Activated CD4-positive, alpha-beta memory T cell treated with anti-CD3 and anti-CD28 coated beads, Interleukin-2, amount 10 ng/mL, durations not matched to agents 7 days and 5 days (primary cell): ENCODE measurements at regions not wholly inside any gene's neighbourhood (a gene's known extent, or its start where the extent isn't known, plus 50 kb on each side); places are given as distances from the start of the nearest gene placed in this dataset.
"Not testable (repeated sequence)": the region's sequence is repeated elsewhere in the genome, so short reads cannot be mapped to it uniquely, and the experiment has no call there.

ENCODE experiments used
- CTCF ChIA-PET: fragments of 350-600 bp; sonication (Branson Sonifier 250); formaldehyde crosslinking; loops from one replicate; lab custom pipeline; 2021; ENCODE audit warnings: antibody characterized with exemption, inconsistent platforms; lab: Charles Lee
- POLR2A ChIA-PET: fragments of 350-600 bp; sonication (Branson Sonifier 250); formaldehyde crosslinking; loops from one replicate; lab custom pipeline; 2021; ENCODE audit warnings: antibody characterized with exemption; lab: Charles Lee
- DNase-seq: peaks from one replicate; pipeline ENCODE4 v3.0.0-alpha.2; 2020
- H3K27ac Mint-ChIP-seq: one replicate; pipeline ENCODE4 v1.8.0; 2021; ENCODE audit warnings: mild to moderate bottlenecking, mixed read lengths
- H3K27me3 Mint-ChIP-seq: one replicate; pipeline ENCODE4 v1.8.0; 2021; ENCODE audit warnings: mixed read lengths
- H3K36me3 Mint-ChIP-seq: one replicate; pipeline ENCODE4 v1.8.0; 2021; ENCODE audit warnings: low read depth, mixed read lengths
- H3K4me1 Mint-ChIP-seq: one replicate; pipeline ENCODE4 v1.8.0; 2021; ENCODE audit warnings: mixed read lengths
- H3K4me3 Mint-ChIP-seq: one replicate; pipeline ENCODE4 v1.8.0; 2021; ENCODE audit warnings: mild to moderate bottlenecking, mixed read lengths
- H3K9me3 Mint-ChIP-seq: one replicate; pipeline ENCODE4 v1.8.0; 2021; ENCODE audit warnings: mixed read lengths

GRCh38 chr10:51004776-51005175, 69.5 kb upstream of the PRKG1 start:
- ChIA-PET CTCF (no interaction called here), POLR2A (no interaction called here)
- Mint-ChIP-seq H3K27ac (no peak overlapping the region), H3K4me1 (no peaks in the 10 kb centered on the region), H3K27me3 (peaks cover 12% of the 10 kb centered on the region), H3K9me3 (no peaks in the 10 kb centered on the region), H3K4me3 (no peak overlapping the region), H3K36me3 (no peaks in the 10 kb centered on the region)
- no peak for DNase-seq

- no peak overlapping the region for H3K27ac Mint-ChIP-seq
- no peaks in the 10 kb centered on the region for H3K4me1 Mint-ChIP-seq
- ChIA-PET POLR2A (no interaction called here), CTCF (no interaction called here)
- H3K27me3 Mint-ChIP-seq: peaks cover 12% of the 10 kb centered on the region
- no peaks in the 10 kb centered on the region for H3K36me3 Mint-ChIP-seq
- DNase-seq: no peak
- no peaks in the 10 kb centered on the region for H3K9me3 Mint-ChIP-seq
- no peak overlapping the region for H3K4me3 Mint-ChIP-seq
These were observed 68.7 kb upstream of the PRKG1 start for GRCh38 chr10:51005551-51005950.

GRCh38 chr10:51006686-51007085, 67.6 kb upstream of the PRKG1 start:
- no peak for DNase-seq
- Mint-ChIP-seq H3K9me3 (no peaks in the 10 kb centered on the region), H3K4me1 (no peaks in the 10 kb centered on the region), H3K27me3 (peaks cover 14% of the 10 kb centered on the region), H3K27ac (no peak overlapping the region), H3K36me3 (no peaks in the 10 kb centered on the region), H3K4me3 (no peak overlapping the region)
- POLR2A ChIA-PET: interaction anchor here (0.6 kb wide), 1 partner anchor 66 kb away, joined by 3 read pairs; no protein-coding TSS in a partner anchor
- CTCF ChIA-PET: interaction anchor here (0.7 kb wide), 1 partner anchor 23 kb away, joined by 6 read pairs; no protein-coding TSS in a partner anchor

- Mint-ChIP-seq H3K9me3 (no peaks in the 10 kb centered on the region), H3K27ac (no peak overlapping the region), H3K4me3 (no peak overlapping the region), H3K4me1 (no peaks in the 10 kb centered on the region), H3K27me3 (peaks cover 13% of the 10 kb centered on the region), H3K36me3 (no peaks in the 10 kb centered on the region)
- DNase-seq: no peak
- CTCF ChIA-PET: no interaction called here
- POLR2A ChIA-PET: no interaction called here
These were observed 66.5 kb upstream of the PRKG1 start for GRCh38 chr10:51007781-51008180.

- CTCF ChIA-PET: no interaction called here
- Mint-ChIP-seq H3K27me3 (peaks cover 8% of the 10 kb centered on the region), H3K4me3 (no peak overlapping the region), H3K4me1 (no peaks in the 10 kb centered on the region), H3K9me3 (no peaks in the 10 kb centered on the region), H3K27ac (no peak overlapping the region), H3K36me3 (no peaks in the 10 kb centered on the region)
- DNase-seq: no peak
- POLR2A ChIA-PET: no interaction called here
These were observed 65.9 kb upstream of the PRKG1 start for GRCh38 chr10:51008346-51008745.

GRCh38 chr10:51010977-51011376, 63.3 kb upstream of the PRKG1 start:
- DNase-seq: no peak
- H3K27me3 Mint-ChIP-seq: peaks cover 6% of the 10 kb centered on the region
- H3K4me3 Mint-ChIP-seq: no peak overlapping the region
- no peaks in the 10 kb centered on the region for H3K9me3 Mint-ChIP-seq
- ChIA-PET POLR2A (no interaction called here), CTCF (interaction anchor here (0.9 kb wide), 1 partner anchor 9 kb away, joined by 3 read pairs; no protein-coding TSS in a partner anchor)
- H3K4me1 Mint-ChIP-seq: no peaks in the 10 kb centered on the region
- no peak overlapping the region for H3K27ac Mint-ChIP-seq
- H3K36me3 Mint-ChIP-seq: no peaks in the 10 kb centered on the region

- CTCF ChIA-PET: interaction anchor here (1.2 kb wide), 1 partner anchor 17 kb away, joined by 3 read pairs; no protein-coding TSS in a partner anchor
- Mint-ChIP-seq H3K27me3 (peaks cover 6% of the 10 kb centered on the region), H3K36me3 (no peaks in the 10 kb centered on the region), H3K9me3 (no peaks in the 10 kb centered on the region), H3K4me3 (no peak overlapping the region), H3K4me1 (no peaks in the 10 kb centered on the region), H3K27ac (no peak overlapping the region)
- POLR2A ChIA-PET: no interaction called here
- DNase-seq: no peak
These were observed 62.2 kb upstream of the PRKG1 start for GRCh38 chr10:51012073-51012472.

- ChIA-PET CTCF (interaction anchor here (0.6 kb wide), 1 partner anchor 32 kb away, joined by 3 read pairs; no protein-coding TSS in a partner anchor), POLR2A (no interaction called here)
- H3K9me3 Mint-ChIP-seq: no peaks in the 10 kb centered on the region
- H3K4me1 Mint-ChIP-seq: no peaks in the 10 kb centered on the region
- DNase-seq: no peak
- H3K36me3 Mint-ChIP-seq: no peaks in the 10 kb centered on the region
- H3K4me3 Mint-ChIP-seq: no peak overlapping the region
- H3K27me3 Mint-ChIP-seq: peaks cover 5% of the 10 kb centered on the region
- H3K27ac Mint-ChIP-seq: no peak overlapping the region
These were observed 59.5 kb upstream of the PRKG1 start for GRCh38 chr10:51014680-51015389.

- DNase-seq, H3K4me1 Mint-ChIP-seq, CTCF ChIA-PET, H3K36me3 Mint-ChIP-seq, POLR2A ChIA-PET, H3K27ac Mint-ChIP-seq, H3K9me3 Mint-ChIP-seq, H3K4me3 Mint-ChIP-seq, H3K27me3 Mint-ChIP-seq: not testable (repeated sequence)
These were observed 58.9 kb upstream of the PRKG1 start for GRCh38 chr10:51015390-51015754.

GRCh38 chr10:51020200-51020599, 54.1 kb upstream of the PRKG1 start:
- Mint-ChIP-seq H3K9me3 (no peaks in the 10 kb centered on the region), H3K4me1 (no peaks in the 10 kb centered on the region), H3K27me3 (peaks cover 2% of the 10 kb centered on the region), H3K4me3 (no peak overlapping the region), H3K27ac (no peak overlapping the region), H3K36me3 (no peaks in the 10 kb centered on the region)
- CTCF ChIA-PET: interaction anchor here (1.1 kb wide), 1 partner anchor 10 kb away, joined by 3 read pairs; no protein-coding TSS in a partner anchor
- DNase-seq: no peak
- POLR2A ChIA-PET: no interaction called here

GRCh38 chr10:51022933-51023585, 51.2 kb upstream of the PRKG1 start:
- CTCF ChIA-PET: no interaction called here
- no peaks in the 10 kb centered on the region for H3K36me3 Mint-ChIP-seq
- DNase-seq: no peak
- peaks cover 2% of the 10 kb centered on the region for H3K27me3 Mint-ChIP-seq
- no peaks in the 10 kb centered on the region for H3K4me1 Mint-ChIP-seq
- no peak overlapping the region for H3K4me3 Mint-ChIP-seq
- no peaks in the 10 kb centered on the region for H3K9me3 Mint-ChIP-seq
- no peak overlapping the region for H3K27ac Mint-ChIP-seq
- POLR2A ChIA-PET: interaction anchor here (1.6 kb wide), 1 partner anchor 9 kb away, joined by 3 read pairs; no protein-coding TSS in a partner anchor

GRCh38 chr10:51023636-51024035, 50.7 kb upstream of the PRKG1 start:
- no peaks in the 10 kb centered on the region for H3K9me3 Mint-ChIP-seq
- no peak overlapping the region for H3K27ac Mint-ChIP-seq
- peaks cover 2% of the 10 kb centered on the region for H3K27me3 Mint-ChIP-seq
- no peak overlapping the region for H3K4me3 Mint-ChIP-seq
- no peaks in the 10 kb centered on the region for H3K4me1 Mint-ChIP-seq
- ChIA-PET POLR2A (no interaction called here), CTCF (no interaction called here)
- no peak for DNase-seq
- no peaks in the 10 kb centered on the region for H3K36me3 Mint-ChIP-seq
